ENCODE measurements at regions not wholly inside any gene's neighbourhood (a gene's known extent, or its start where the extent isn't known, plus 50 kb on each side); places are given as distances from the start of the nearest gene placed in this dataset.

DNA sequence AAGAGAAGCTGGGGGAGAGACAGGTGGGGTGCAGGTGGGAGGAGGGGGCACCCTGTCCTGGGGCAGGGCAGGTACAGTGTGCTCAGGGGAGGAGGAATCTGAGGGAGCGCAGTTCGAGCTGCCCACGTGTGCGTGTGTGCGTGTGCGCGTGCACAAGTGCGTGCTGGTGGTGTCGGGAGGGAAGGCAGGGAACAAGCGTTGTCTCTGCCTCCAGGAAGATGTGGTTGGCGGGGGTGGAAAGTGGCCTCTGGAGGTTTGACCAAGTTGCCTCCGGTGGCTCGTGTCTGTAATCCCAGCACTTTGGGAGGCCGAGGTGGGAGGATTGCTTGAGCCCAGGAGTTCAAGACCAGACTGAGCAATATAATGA lies 49.9 kb upstream of the THY1 start:
- no peak for DNase-seq

All from MV-4-11 (cell line).